IMR-90 (cell line): ENCODE measurements at regions not wholly inside any gene's neighbourhood (a gene's known extent, or its start where the extent isn't known, plus 50 kb on each side); places are given as distances from the start of the nearest gene placed in this dataset.

Experiments used
- ATAC-seq: fragments of 200-7000 bp; cut with Tn5 transposase; 2 replicates; pipeline ENCODE4 v1.9.1; 2020; ENCODE audit warnings: low read depth, mild to moderate bottlenecking, moderate library complexity
- BruUV-seq: library from RNA; stranded (reverse); fragments of 400-500 nt; replicated peaks from 2 replicates; lab custom pipeline; 2021; lab: Mats Ljungman, UMichigan
- CTCF ChIA-PET: fragments of 300-600 bp; formaldehyde crosslinking; extraction: SDS; loops from one replicate; lab custom pipeline; 2021; ENCODE audit warnings: antibody characterized with exemption; lab: Yijun Ruan, JAX
- POLR2A ChIA-PET: fragments of 300-600 bp; sonication (Branson Sonifier 250); formaldehyde crosslinking; loops from one replicate; lab custom pipeline; 2022; ENCODE audit warnings: antibody characterized with exemption; ENCODE audit not compliant: unreplicated experiment; lab: Charles Lee
- DNase-seq: peaks from one replicate; pipeline ENCODE4 v3.0.0; 2013
- H2AFZ ChIP-seq: replicated peaks from 2 replicates; pipeline ENCODE3; 2013; ENCODE audit warnings: low read length, mild to moderate bottlenecking; ENCODE audit not compliant: poor library complexity
- H2AK5ac ChIP-seq: 2 replicates; pipeline ENCODE4 v1.6.1; 2013; ENCODE audit warnings: low read depth, low read length, inconsistent platforms
- H2AK9ac ChIP-seq: replicated peaks from 2 replicates; pipeline ENCODE3; 2013; ENCODE audit warnings: mild to moderate bottlenecking, low read depth, low read length, moderate library complexity; ENCODE audit not compliant: poor library complexity
- H2BK120ac ChIP-seq: 2 replicates; pipeline ENCODE4 v1.6.1; 2013; ENCODE audit warnings: low read depth, low read length, inconsistent platforms
- H2BK15ac ChIP-seq: 3 replicates; pipeline ENCODE4 v1.6.1; 2013; ENCODE audit warnings: low read depth, low read length, inconsistent platforms
- H2BK20ac ChIP-seq: 2 replicates; pipeline ENCODE4 v1.6.1; 2013; ENCODE audit warnings: low read depth, mild to moderate bottlenecking, inconsistent platforms, low read length, moderate library complexity
- H2BK5ac ChIP-seq: 2 replicates; pipeline ENCODE4 v1.6.1; 2013; ENCODE audit warnings: mild to moderate bottlenecking, low read depth, low read length, inconsistent platforms; ENCODE audit not compliant: poor library complexity, severe bottlenecking
- H3K14ac ChIP-seq: replicated peaks from 2 replicates; pipeline ENCODE4 v1.6.1; 2013; ENCODE audit warnings: low read depth, low read length, inconsistent platforms
- H3K18ac ChIP-seq: 2 replicates; pipeline ENCODE4 v1.6.1; 2013; ENCODE audit warnings: low read depth, low read length, control low read depth
- H3K23ac ChIP-seq: 2 replicates; pipeline ENCODE4 v1.6.1; 2013; ENCODE audit warnings: low read depth, low read length, inconsistent platforms
- H3K27ac ChIP-seq: 2 replicates; pipeline ENCODE4 v1.5.1; 2013; ENCODE audit warnings: mild to moderate bottlenecking, control low read depth, low read length; ENCODE audit not compliant: insufficient read depth
- H3K27me3 ChIP-seq: 2 replicates; pipeline ENCODE4 v1.6.1; 2013; ENCODE audit warnings: low read length; ENCODE audit not compliant: control insufficient read depth, insufficient read depth
- H3K36me3 ChIP-seq: 2 replicates; pipeline ENCODE4 v1.6.1; 2013; ENCODE audit warnings: low read length, mixed read lengths; ENCODE audit not compliant: control insufficient read depth, insufficient read depth
- H3K4ac ChIP-seq: 2 replicates; pipeline ENCODE4 v1.6.1; 2013; ENCODE audit warnings: low read depth, low read length, inconsistent platforms
- H3K4me1 ChIP-seq: 2 replicates; pipeline ENCODE4 v1.6.1; 2013; ENCODE audit warnings: low read length, mixed read lengths; ENCODE audit not compliant: control insufficient read depth, insufficient read depth
- H3K4me2 ChIP-seq: 2 replicates; pipeline ENCODE4 v1.6.1; 2013; ENCODE audit warnings: low read depth, mild to moderate bottlenecking, control low read depth, low read length, moderate library complexity
- H3K4me3 ChIP-seq: 2 replicates; pipeline ENCODE4 v1.5.1; 2013; ENCODE audit warnings: low read depth, mild to moderate bottlenecking, control low read depth, low read length, moderate library complexity; ENCODE audit not compliant: insufficient read depth
- H3K56ac ChIP-seq: 2 replicates; pipeline ENCODE4 v1.6.1; 2013; ENCODE audit warnings: low read length, inconsistent platforms; ENCODE audit not compliant: insufficient read depth; ENCODE audit errors: extremely low read depth
- H3K79me1 ChIP-seq, 2 experiments: 2 replicates each; pipeline ENCODE4 v1.6.1; 2013; ENCODE audit warnings: low read length in 2 of 2, inconsistent platforms in 1 of 2, low read depth in 1 of 2
- H3K9ac ChIP-seq: 2 replicates; pipeline ENCODE4 v1.6.1; 2013; ENCODE audit warnings: low read depth, low read length, control low read depth
- H3K9me1 ChIP-seq: 2 replicates; pipeline ENCODE4 v1.6.1; 2013; ENCODE audit warnings: low read length, inconsistent platforms; ENCODE audit not compliant: insufficient read depth
- H3K9me3 ChIP-seq: 2 replicates; pipeline ENCODE4 v1.6.1; 2013; ENCODE audit warnings: low read length; ENCODE audit not compliant: control insufficient read depth, insufficient read depth
- H4K20me1 ChIP-seq: 2 replicates; pipeline ENCODE4 v1.6.1; 2013; ENCODE audit warnings: low read length, inconsistent platforms; ENCODE audit not compliant: insufficient read depth
- H4K5ac ChIP-seq: 2 replicates; pipeline ENCODE4 v1.6.1; 2013; ENCODE audit warnings: mild to moderate bottlenecking, low read depth, low read length, control low read depth
- H4K8ac ChIP-seq, 2 experiments: 2 replicates each; pipeline ENCODE4 v1.6.1; 2013; ENCODE audit warnings: low read depth in 2 of 2, low read length in 2 of 2, control low read depth in 1 of 2, inconsistent platforms in 1 of 2
- H4K91ac ChIP-seq: 2 replicates; pipeline ENCODE4 v1.6.1; 2013; ENCODE audit warnings: low read depth, low read length, inconsistent platforms; ENCODE audit not compliant: insufficient read depth
- BHLHE40 ChIP-seq: fragments of 150-350 bp; IDR thresholded peaks from 2 replicates; pipeline ENCODE4 v1.6.1; 2016; ENCODE audit warnings: mild to moderate bottlenecking, low read depth, low read length
- CHD1 ChIP-seq: IDR thresholded peaks from 2 replicates; pipeline ENCODE4 v1.6.1; 2012; ENCODE audit warnings: low read depth, low read length, improper control_type of control experiment
- ELK1 ChIP-seq: fragments of 150-350 bp; IDR thresholded peaks from 2 replicates; pipeline ENCODE4 v1.6.1; 2016; ENCODE audit warnings: low read depth, mild to moderate bottlenecking, low read length, moderate library complexity, borderline replicate concordance
- FOS ChIP-seq: fragments of 150-350 bp; IDR thresholded peaks from 2 replicates; pipeline ENCODE4 v1.6.1; 2016; ENCODE audit warnings: low read depth, low read length
- NFE2L2 ChIP-seq: fragments of 150-350 bp; IDR thresholded peaks from 2 replicates; pipeline ENCODE4 v1.6.1; 2016; ENCODE audit warnings: low read depth, mild to moderate bottlenecking, low read length
- POLR2A ChIP-seq: IDR thresholded peaks from 2 replicates; pipeline ENCODE4 v1.6.1; 2012; ENCODE audit warnings: mild to moderate bottlenecking, low read depth, low read length
- RAD21 ChIP-seq: IDR thresholded peaks from 2 replicates; pipeline ENCODE4 v1.6.1; 2012; ENCODE audit warnings: low read length, improper control_type of control experiment
- RCOR1 ChIP-seq: IDR thresholded peaks from 2 replicates; pipeline ENCODE4 v1.6.1; 2012; ENCODE audit warnings: mild to moderate bottlenecking, low read length, improper control_type of control experiment; ENCODE audit not compliant: insufficient replicate concordance
- SMC3 ChIP-seq: fragments of 150-350 bp; IDR thresholded peaks from 2 replicates; pipeline ENCODE4 v1.6.1; 2016; ENCODE audit warnings: low read depth, mild to moderate bottlenecking, antibody characterized with exemption, low read length, moderate library complexity
- USF2 ChIP-seq: fragments of 150-350 bp; IDR thresholded peaks from 2 replicates; pipeline ENCODE4 v1.6.1; 2017; ENCODE audit warnings: mild to moderate bottlenecking, antibody characterized with exemption, low read length, low read depth
- WGBS, 2 experiments: methylation state at CpG; one replicate each; pipeline versions ENCODE4 v1.1.5 to v1.1.7; 2013; ENCODE audit warnings: missing lambda C conversion rate in 2 of 2; ENCODE audit not compliant: insufficient read length in 1 of 2; ENCODE audit errors: extremely low coverage in 2 of 2; 5-methylcytosine and 5-hydroxymethylcytosine counted together
- dilution Hi-C: fragments of 300-500 bp; cut with HindIII; formaldehyde crosslinking; loops from one replicate; pipeline ENCODE4 v1.14.3; 2018; ENCODE audit warnings: low sequenced_read_pairs; ENCODE audit not compliant: unreplicated experiment
- in situ Hi-C: fragments of 300-500 bp; cut with MboI; formaldehyde crosslinking; loops from 3 replicates; pipeline ENCODE4 v1.14.3; 2019; ENCODE audit warnings: low sequenced_read_pairs, inconsistent platforms, mixed read lengths
- intact Hi-C: fragments of 100-400 bp; cut with micrococcal nuclease; formaldehyde crosslinking; loops from 2 replicates; pipeline ENCODE4 v1.10.0; 2022

GRCh38 chr3:53989946-53990345 is 98.3 kb upstream of the SELENOK start:
- Histone ChIP-seq H3K9me1 (no peaks in the 10 kb centered on the region), H3K4ac (no peak overlapping the region), H3K27me3 (no peaks in the 10 kb centered on the region), H2BK20ac (no peak overlapping the region), H2AK5ac (no peak overlapping the region), H3K9ac (no peak overlapping the region), H2BK5ac (no peak overlapping the region), H4K8ac (no peak overlapping the region), H3K56ac (no peak overlapping the region), H3K27ac (no peak overlapping the region), H2AK9ac (no peak overlapping the region), H3K36me3 (no peaks in the 10 kb centered on the region), H3K9me3 (peaks cover under 1% of the 10 kb centered on the region; the same call in 1 of the 2 replicates), H2BK120ac (no peak overlapping the region), H3K18ac (no peak overlapping the region), H4K5ac (no peak overlapping the region), H2AFZ (no peak overlapping the region), H3K23ac (no peak overlapping the region), H4K91ac (no peak overlapping the region), H3K4me3 (no peak overlapping the region), H3K4me2 (no peak overlapping the region), H2BK15ac (no peak overlapping the region), H3K79me1 (no peaks in the 10 kb centered on the region), H3K4me1 (no peaks in the 10 kb centered on the region), H3K14ac (no peak overlapping the region), H4K20me1 (no peaks in the 10 kb centered on the region)
- no peak for ATAC-seq
- DNase-seq = no peak
- WGBS, 2 experiments = 71% methylated on average over 2 of the region's 7 CpGs; no CpG with 5 or more reads in 1 of the 2 experiments
- ChIA-PET POLR2A (no interaction called here), CTCF (no interaction called here)
- in situ Hi-C loops = no loop called here
- dilution Hi-C loops = no loop called here
- TF ChIP-seq ELK1 (no peak), FOS (no peak), RAD21 (no peak), RCOR1 (no peak), SMC3 (no peak), NFE2L2 (no peak), POLR2A (no peak), CHD1 (no peak), BHLHE40 (no peak), USF2 (no peak)
- intact Hi-C loops = no loop called here
- no TSS peak for BruUV-seq
